Astrocyte (in vitro differentiated cells and primary cell): ENCODE measurements at regions not wholly inside any gene's neighbourhood (a gene's known extent, or its start where the extent isn't known, plus 50 kb on each side); places are given as distances from the start of the nearest gene placed in this dataset.

ENCODE experiments used
- CTCF ChIP-seq: IDR thresholded peaks from 2 replicates; pipeline ENCODE4 v1.5.1; 2011; ENCODE audit warnings: low read depth, mild to moderate bottlenecking, inconsistent platforms, low read length, moderate library complexity; ENCODE audit not compliant: insufficient read depth
- EZH2 ChIP-seq: IDR thresholded peaks from 2 replicates; pipeline ENCODE4 v1.6.1; 2012; ENCODE audit warnings: mild to moderate bottlenecking, low read length, inconsistent platforms; ENCODE audit not compliant: insufficient read depth

GRCh38 chr2:126766295-126766968 lies 110.5 kb downstream of the GYPC start:
- TF ChIP-seq CTCF = no peak
- TF ChIP-seq EZH2 = no peak
